ENCODE measurements at regions not wholly inside any gene's neighbourhood (a gene's known extent, or its start where the extent isn't known, plus 50 kb on each side); places are given as distances from the start of the nearest gene placed in this dataset.

- Histone ChIP-seq H3K4me3 (ENCODE audit: low read length) (no peak overlapping the region), H3K9me3 (replicated peaks; ENCODE audit: control insufficient read depth, low read depth, low read length) (no peaks in the 10 kb centered on the region), H3K4me1 (ENCODE audit: control insufficient read depth, insufficient read depth, low read length) (no peaks in the 10 kb centered on the region), H3K27me3 (ENCODE audit: control insufficient read depth, insufficient read depth, low read length) (no peaks in the 10 kb centered on the region), H3K36me3 (ENCODE audit: control insufficient read depth, insufficient read depth, low read length) (no peaks in the 10 kb centered on the region), H3K27ac (ENCODE audit: low read length) (no peak overlapping the region)
- no peak for DNase-seq
- no CpG with 5 or more reads among the region's 3 CpGs for WGBS (ENCODE audit: insufficient coverage)
These were observed 68.0 kb upstream of the ALDH1A1 start for GRCh38 chr9:73020877-73021276.

GRCh38 chr9:73014011-73014410 lies 61.2 kb upstream of the ALDH1A1 start:
- Histone ChIP-seq H3K27ac (ENCODE audit: low read length) (no peak overlapping the region), H3K27me3 (ENCODE audit: control insufficient read depth, insufficient read depth, low read length) (no peaks in the 10 kb centered on the region), H3K4me3 (ENCODE audit: low read length) (no peak overlapping the region), H3K9me3 (replicated peaks; ENCODE audit: control insufficient read depth, low read depth, low read length) (no peaks in the 10 kb centered on the region), H3K36me3 (ENCODE audit: control insufficient read depth, insufficient read depth, low read length) (no peaks in the 10 kb centered on the region), H3K4me1 (ENCODE audit: control insufficient read depth, insufficient read depth, low read length) (no peaks in the 10 kb centered on the region)
- DNase-seq: no peak

GRCh38 chr9:73011956-73012355 lies 59.1 kb upstream of the ALDH1A1 start:
- DNase-seq: no peak
- H3K27ac ChIP-seq (ENCODE audit: low read length): no peak overlapping the region
- WGBS (ENCODE audit: insufficient coverage): no CpG with 5 or more reads among the region's 2 CpGs
- H3K27me3 ChIP-seq (ENCODE audit: control insufficient read depth, insufficient read depth, low read length): no peaks in the 10 kb centered on the region
- H3K36me3 ChIP-seq (ENCODE audit: control insufficient read depth, insufficient read depth, low read length): no peaks in the 10 kb centered on the region
- no peaks in the 10 kb centered on the region for H3K9me3 ChIP-seq (replicated peaks; ENCODE audit: control insufficient read depth, low read depth, low read length)
- no peaks in the 10 kb centered on the region for H3K4me1 ChIP-seq (ENCODE audit: control insufficient read depth, insufficient read depth, low read length)
- H3K4me3 ChIP-seq (ENCODE audit: low read length): no peak overlapping the region

- H3K9me3 ChIP-seq (replicated peaks; ENCODE audit: control insufficient read depth, low read depth, low read length): no peaks in the 10 kb centered on the region
- H3K27me3 ChIP-seq (ENCODE audit: control insufficient read depth, insufficient read depth, low read length): no peaks in the 10 kb centered on the region
- H3K4me3 ChIP-seq (ENCODE audit: low read length): no peak overlapping the region
- H3K27ac ChIP-seq (ENCODE audit: low read length): no peak overlapping the region
- H3K4me1 ChIP-seq (ENCODE audit: control insufficient read depth, insufficient read depth, low read length): no peaks in the 10 kb centered on the region
- DNase-seq: peak; percentile 90
- H3K36me3 ChIP-seq (ENCODE audit: control insufficient read depth, insufficient read depth, low read length): no peaks in the 10 kb centered on the region
- WGBS (ENCODE audit: insufficient coverage): no CpG with 5 or more reads among the region's 2 CpGs
These were observed 58.4 kb upstream of the ALDH1A1 start for GRCh38 chr9:73011181-73011750.

- Histone ChIP-seq H3K4me1 (ENCODE audit: control insufficient read depth, insufficient read depth, low read length) (no peaks in the 10 kb centered on the region), H3K27ac (ENCODE audit: low read length) (no peak overlapping the region), H3K27me3 (ENCODE audit: control insufficient read depth, insufficient read depth, low read length) (no peaks in the 10 kb centered on the region), H3K9me3 (replicated peaks; ENCODE audit: control insufficient read depth, low read depth, low read length) (no peaks in the 10 kb centered on the region), H3K4me3 (ENCODE audit: low read length) (no peak overlapping the region), H3K36me3 (ENCODE audit: control insufficient read depth, insufficient read depth, low read length) (no peaks in the 10 kb centered on the region)
- 88% methylated on average over 1 of the region's 2 CpGs for WGBS (ENCODE audit: insufficient coverage)
- DNase-seq: no peak
These were observed 56.9 kb upstream of the ALDH1A1 start for GRCh38 chr9:73009649-73010288.

- no peak overlapping the region for H3K27ac ChIP-seq (ENCODE audit: low read length)
- H3K4me1 ChIP-seq (ENCODE audit: control insufficient read depth, insufficient read depth, low read length): no peaks in the 10 kb centered on the region
- no peaks in the 10 kb centered on the region for H3K36me3 ChIP-seq (ENCODE audit: control insufficient read depth, insufficient read depth, low read length)
- no peaks in the 10 kb centered on the region for H3K27me3 ChIP-seq (ENCODE audit: control insufficient read depth, insufficient read depth, low read length)
- no peak for DNase-seq
- no peak overlapping the region for H3K4me3 ChIP-seq (ENCODE audit: low read length)
- no CpG with 5 or more reads among the region's 3 CpGs for WGBS (ENCODE audit: insufficient coverage)
- no peaks in the 10 kb centered on the region for H3K9me3 ChIP-seq (replicated peaks; ENCODE audit: control insufficient read depth, low read depth, low read length)
These were observed 55.3 kb upstream of the ALDH1A1 start for GRCh38 chr9:73007966-73008672.

GRCh38 chr9:73006986-73007385 lies 54.1 kb upstream of the ALDH1A1 start:
- no peaks in the 10 kb centered on the region for H3K27me3 ChIP-seq (ENCODE audit: control insufficient read depth, insufficient read depth, low read length)
- no CpG with 5 or more reads among the region's 2 CpGs for WGBS (ENCODE audit: insufficient coverage)
- H3K9me3 ChIP-seq (replicated peaks; ENCODE audit: control insufficient read depth, low read depth, low read length): no peaks in the 10 kb centered on the region
- no peaks in the 10 kb centered on the region for H3K4me1 ChIP-seq (ENCODE audit: control insufficient read depth, insufficient read depth, low read length)
- H3K27ac ChIP-seq (ENCODE audit: low read length): no peak overlapping the region
- no peak for DNase-seq
- no peak overlapping the region for H3K4me3 ChIP-seq (ENCODE audit: low read length)
- no peaks in the 10 kb centered on the region for H3K36me3 ChIP-seq (ENCODE audit: control insufficient read depth, insufficient read depth, low read length)
